NCI-H2029 (cell line): ENCODE measurements at regions not wholly inside any gene's neighbourhood (a gene's known extent, or its start where the extent isn't known, plus 50 kb on each side); places are given as distances from the start of the nearest gene placed in this dataset.

Experiments used
- DNase-seq: peaks from one replicate; lab custom pipeline; 2025; lab: John Stamatoyannopoulos, UW

DNA sequence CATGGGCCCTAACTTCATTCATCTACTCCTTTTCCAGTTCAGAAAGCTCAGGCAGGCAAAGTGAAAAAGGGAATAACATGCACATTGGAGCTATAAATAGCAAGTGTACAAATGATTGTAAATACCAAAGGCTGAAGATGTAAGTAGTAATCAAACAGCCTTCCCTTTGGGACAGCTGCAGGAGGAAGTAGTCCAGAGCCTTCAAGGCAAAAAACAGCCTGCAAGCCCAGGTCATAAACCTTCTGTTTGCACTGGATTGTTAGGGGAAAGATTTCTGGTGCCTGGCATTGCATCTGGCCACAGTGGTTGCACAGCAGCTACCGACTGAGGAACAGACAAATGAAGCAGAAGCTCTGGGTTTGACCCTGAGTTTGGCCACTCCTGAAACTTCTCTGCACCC is 98.6 kb upstream of the PMFBP1 start:
- DNase-seq = no peak

DNA sequence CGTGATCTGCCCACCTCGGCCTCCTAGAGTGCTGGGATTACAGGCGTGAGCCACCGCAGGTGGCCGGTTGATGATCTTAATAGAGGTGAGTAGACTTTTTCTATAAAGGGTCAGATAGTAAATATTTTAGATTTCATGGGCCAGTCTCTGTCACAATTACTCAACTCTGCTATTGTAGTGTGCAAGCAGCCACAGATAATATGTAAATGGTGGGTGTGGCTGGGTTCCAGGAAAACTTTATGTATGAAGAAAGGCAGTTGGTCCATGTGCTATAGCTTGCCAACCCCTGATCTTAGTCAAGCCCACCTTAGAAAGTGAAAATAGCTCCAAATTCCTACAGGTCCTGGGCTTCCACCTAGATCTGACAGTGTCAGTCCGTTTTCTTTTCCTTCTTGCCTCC is 94.9 kb upstream of the PMFBP1 start:
- no peak for DNase-seq

DNA sequence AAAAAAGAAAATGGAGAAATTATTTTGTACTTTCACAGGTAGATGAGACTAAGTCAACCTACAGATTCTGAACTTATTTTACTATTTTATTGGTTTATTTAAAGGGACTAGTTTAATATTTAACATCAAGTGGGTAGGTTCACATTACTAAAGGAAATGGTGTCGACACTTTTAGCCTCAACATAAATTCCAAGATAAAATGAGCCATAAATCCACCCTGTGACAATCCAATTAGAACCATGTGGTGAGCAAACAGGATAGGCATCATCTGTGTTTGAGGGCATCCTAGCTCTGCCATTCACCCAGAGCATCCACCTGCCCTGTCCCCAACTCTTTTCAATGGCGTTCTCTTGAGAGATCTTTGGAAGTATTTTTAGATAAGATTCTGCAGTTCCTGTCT is 92.8 kb upstream of the PMFBP1 start:
- no peak for DNase-seq

DNA sequence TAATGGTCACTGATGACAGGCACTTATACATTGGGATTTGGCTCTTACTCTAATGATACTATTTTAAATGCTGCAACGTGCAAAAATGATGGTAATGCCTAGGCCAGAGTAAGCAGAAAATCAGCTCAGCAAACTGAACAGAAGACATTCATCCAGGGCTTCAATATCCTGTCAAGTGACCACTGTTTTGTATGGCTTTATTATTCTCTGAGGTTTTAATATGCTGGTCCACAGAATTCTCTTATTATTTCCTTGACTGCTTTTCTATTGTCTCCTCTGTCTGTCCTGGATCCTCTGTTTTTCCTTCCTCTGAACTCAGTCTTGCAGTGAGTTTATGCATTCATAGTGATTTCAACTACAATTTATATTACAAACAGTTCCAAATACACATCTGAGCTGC is 90.8 kb upstream of the PMFBP1 start:
- DNase-seq = no peak

DNA sequence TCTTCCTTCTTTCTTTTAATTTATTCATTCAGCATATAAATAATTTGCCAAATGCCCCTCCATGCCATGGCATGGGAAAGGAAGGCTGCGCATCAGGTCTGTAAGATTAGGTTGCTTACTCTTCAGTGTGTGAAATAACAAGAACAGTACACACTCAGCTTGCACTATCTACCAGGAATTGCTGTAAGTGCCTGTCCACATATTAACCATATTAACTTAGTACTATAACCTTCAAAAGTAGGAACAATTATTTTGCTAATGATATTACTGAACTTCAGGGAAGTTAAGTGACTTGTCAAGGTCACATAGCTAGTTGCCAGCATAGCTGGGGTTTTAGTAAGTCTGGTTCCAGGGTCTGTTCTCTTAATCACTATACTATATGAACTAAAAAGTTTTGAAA is 89.2 kb upstream of the PMFBP1 start:
- no peak for DNase-seq

DNA sequence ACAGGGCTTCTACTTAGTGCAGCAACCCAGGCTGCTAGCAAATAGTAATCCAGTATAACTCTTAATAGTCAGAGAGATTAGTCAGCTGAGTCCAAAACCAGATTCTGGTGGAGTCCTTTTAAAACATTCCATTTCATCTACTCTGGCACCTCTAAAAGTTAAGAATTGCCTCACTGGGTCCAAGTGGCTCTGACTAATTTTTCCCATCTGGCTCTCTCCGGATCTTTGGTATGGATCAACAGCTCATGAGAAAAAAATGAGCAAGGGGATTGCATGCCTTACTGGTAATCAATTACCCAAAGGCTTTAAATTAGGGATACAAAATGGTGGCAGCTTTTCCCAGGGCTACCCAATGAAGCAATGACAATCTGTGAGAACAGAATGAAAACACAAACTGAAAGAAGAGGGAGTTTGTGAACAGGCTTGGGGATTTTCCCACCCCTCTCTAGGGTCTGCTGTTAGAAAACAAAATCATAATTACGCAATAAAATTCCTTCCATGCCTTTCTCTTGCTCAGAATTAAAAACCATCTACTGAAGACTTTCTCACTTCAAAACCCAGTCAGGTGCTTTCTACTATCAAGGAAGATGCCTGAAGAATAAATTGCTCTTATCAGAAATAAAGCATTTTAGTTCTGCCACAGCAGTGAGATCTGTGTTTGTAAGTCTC is 84.6 kb upstream of the PMFBP1 start:
- DNase-seq = no peak

DNA sequence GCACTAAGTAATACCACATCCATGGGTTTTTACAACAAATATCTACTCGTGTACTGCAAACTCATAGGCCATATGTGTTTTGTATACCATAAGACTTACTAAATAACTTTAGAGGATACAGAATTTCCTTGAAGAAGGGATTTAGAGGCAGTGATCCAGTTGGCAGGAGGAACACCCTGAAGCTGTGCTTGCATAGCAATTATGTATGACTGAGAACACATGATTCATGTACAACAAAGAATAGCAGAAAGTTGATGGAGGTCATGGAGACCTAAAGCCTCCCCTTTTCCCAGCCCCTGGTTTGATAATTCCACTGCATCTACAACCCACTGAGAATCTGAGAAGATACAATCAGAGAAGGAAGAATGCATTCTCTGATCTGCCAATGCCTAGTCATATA is 83.8 kb upstream of the PMFBP1 start:
- no peak for DNase-seq

DNA sequence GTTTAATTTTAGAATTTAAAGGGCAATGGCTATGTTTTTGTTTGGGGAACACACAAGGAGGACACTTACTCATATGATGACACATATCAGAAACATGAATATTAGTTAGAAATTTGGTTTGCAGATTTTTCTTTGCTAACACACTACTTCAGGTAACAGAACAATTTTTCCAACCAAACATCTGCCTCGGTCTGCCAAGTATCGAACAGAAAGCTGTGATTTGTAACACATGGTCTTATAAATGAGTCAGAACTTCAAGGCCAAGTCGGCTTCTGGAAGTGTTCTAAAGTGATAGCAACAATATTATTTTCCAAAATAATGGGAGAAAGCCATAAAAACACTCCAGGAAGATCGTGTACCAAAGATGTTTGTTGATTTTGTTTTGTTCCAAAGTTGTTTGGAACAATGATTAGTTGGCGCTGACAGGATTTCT is 75.9 kb upstream of the PMFBP1 start:
- no peak for DNase-seq

DNA sequence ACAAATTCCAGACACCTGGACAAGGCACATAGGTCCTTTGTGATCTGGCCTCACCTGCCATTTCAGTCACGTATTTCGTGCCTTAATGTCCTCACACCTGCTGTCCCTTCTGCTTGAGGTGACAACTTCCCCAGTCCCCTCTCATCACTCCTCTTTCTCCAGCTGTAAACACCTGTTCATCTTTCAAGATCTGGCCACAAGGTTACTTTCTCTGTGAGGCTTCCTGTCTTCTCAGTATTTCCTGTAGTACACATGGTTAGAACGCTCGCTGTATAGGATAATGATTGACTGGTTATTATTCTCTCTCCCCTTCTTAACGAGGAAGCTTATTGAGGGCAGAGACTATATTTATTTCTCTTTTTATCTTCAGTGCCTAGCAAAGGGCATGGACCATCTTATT is 74.5 kb upstream of the PMFBP1 start:
- DNase-seq = no peak

DNA sequence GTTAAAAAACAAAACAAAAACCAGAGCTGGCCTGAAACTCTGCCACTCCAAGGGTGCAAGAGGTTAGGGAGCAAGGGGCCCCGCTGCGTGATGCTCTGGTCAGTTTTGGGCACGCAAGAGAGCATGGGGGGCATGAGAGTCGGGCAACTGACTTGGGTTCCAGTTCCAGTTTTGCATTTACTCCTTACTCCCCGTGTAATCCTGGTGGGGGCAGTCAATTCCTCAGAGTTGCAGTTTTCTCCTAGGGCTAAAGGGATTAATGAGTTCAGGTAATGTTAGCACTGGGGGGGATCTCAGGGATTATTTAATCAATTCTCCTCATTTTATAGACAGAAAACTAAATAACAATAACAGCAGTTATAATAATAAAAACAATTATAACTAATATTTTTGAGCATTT is 72.9 kb upstream of the PMFBP1 start:
- no peak for DNase-seq

DNA sequence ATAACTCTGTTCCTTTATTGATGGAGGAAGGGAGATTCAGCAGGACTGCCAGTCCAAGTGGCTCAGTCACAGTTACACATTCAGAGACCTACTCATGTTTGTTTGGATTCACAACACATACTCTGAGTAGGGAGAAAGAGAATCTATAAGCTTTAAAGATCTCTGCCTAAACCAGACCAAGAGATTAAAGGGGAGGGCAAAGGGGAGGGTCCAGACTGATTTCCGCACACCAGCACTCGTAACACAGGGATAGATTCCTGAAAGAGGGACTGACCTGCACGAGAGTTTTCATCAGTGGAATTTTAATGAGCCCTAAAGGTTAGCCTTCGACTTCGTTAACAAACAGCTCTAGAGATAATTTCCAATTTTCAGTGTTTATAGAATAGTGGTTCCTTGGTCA is 71.7 kb upstream of the PMFBP1 start:
- no peak for DNase-seq

DNA sequence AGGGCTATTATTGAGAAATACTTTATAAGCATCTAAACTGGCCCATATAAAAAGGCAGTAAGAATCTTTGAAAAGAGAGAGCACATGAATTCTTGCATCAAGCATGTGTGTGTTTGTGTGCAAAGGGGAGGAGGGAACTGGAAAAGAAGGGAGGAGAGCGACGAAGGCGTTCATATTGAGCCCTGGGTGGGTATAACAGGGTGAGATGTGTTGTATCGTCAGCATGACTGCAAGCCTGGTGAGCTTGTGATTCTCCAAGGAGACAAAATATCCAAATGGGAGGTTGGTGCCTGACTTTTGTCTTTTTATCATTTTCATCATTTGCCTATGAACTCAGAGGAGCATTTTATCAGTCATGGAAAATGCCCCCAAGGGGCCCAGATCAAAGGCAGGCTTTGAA is 70.8 kb upstream of the PMFBP1 start:
- no peak for DNase-seq

DNA sequence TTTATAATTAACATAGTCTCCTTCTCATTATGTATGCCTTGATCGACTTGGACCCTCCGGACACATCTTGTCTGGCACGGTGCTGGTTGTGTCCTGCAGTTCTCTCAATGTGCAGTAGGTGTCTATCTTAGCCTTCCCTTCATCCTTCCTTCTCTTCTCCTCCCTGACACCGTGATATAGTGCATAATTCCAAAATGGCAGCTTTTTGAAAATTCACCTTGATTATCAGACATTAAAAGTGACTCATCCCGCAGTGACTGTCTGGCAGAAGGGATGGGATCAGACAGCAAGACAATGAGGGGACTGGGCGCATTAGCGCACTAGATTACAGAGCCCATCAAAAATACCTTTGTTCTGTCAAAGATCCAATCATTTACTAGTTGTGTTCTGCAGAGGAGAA is 70.0 kb upstream of the PMFBP1 start:
- peak; percentile 3 for DNase-seq

DNA sequence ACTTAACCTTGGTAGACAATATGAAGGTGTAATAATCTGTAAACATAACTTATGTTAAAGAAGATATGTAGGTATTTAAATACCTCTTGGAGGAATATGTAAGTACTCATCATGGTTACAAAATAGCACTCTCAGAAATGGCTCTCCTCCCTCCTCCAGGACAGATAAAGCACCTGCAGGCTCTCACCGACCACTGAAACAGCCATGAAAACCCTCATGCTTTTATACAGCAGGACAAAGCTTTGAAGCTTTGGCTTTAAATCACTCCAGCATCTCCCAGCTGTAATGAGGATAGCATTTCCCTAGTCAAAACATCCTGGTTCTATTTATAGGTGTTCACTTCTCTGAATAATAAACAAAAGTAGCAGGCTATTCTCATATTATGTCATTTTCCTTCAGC is 69.1 kb upstream of the PMFBP1 start:
- DNase-seq = peak; percentile 26

DNA sequence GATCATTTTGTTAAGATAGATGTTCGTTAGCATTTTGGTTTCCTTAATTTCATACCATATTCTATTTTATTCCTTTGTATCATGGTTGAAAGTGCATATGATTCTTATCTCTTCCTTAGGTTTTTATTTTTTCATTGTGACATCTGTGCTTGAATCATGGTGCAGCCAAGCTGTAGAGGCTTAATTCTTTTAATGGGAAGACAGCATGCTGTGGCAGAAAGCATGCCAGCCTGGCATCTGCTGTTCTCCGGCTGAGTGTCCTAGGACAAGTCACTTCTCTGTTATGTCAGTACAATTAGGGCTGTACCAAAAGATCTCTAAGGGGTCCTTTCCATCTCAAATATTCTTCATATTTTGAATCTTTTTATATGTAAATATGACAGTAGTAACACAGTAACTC is 68.5 kb upstream of the PMFBP1 start:
- no peak for DNase-seq

DNA sequence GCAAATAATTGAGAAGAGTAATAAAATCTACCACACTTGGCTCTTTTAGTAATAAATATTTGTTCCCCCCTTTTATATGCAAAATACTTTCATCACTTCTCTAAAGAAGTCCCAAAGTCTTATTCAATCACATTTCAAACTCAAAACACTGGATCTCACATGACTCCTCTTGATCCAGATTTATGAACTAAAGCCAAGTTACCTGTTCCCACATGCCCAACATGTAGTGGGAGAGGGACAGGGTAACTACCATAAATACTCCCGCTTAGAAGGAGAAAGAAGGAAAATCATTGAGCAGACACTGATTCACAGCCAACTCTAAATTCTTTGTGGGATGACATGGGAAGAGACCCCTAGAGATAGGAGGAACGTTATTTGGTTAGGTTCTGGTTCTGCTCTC is 64.9 kb upstream of the PMFBP1 start:
- no peak for DNase-seq

DNA sequence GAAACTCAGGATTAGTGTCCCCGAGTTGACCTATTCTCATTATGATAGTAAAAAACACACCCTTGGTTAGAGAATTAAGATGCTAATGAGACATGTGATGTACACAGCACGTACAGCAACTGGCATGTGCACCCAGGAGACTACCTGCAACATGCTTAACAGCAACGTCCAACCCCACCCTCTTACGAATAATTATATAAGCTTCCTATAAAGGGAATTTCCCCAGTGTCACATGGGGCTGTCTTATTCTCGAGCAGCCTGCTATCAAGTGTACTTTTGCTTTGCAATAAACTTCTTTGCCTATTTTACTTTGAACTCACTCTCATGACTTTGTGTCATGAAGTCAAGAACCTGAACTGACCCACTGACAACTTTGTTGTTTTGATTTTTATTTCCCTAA is 62.4 kb upstream of the PMFBP1 start:
- DNase-seq = no peak

DNA sequence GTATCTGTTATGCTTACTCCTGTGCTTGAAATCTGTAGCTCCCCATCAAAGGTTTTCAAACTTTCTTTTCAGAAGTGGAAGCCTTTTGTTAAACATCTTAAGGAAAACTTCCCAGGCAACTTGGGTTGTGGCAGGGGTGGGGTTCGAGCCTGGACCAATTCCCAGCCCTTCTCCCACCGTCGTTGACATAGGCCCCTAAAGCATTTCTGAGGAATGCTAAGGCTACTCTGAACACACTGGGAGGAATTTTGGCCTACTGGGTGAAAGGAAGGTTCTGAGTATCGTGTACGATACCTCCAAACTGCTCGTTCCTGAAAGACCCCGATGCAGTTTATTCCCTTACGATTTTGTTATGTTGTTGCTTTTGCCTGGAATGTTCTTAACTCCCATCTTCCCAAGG is 56.1 kb upstream of the PMFBP1 start:
- DNase-seq = no peak

DNA sequence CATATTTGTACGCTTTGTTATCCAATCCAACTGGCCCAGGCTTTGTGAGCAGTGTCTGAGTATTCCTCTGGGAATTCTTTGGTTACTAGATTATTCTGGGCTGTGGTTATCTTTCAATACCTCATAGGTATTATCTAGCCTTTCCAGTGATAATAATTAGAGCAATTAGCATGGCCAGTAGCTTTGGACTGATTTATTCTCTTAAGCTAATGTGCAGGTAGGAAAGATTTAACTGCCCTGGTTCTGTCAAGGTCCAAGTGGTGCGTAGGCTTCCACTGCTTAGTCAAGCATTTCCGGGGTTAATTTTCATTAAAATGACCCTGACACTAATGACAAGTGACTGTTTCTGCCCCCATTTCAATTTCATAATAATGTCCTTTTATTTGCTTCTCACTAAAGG is 54.2 kb upstream of the PMFBP1 start:
- DNase-seq = no peak

DNA sequence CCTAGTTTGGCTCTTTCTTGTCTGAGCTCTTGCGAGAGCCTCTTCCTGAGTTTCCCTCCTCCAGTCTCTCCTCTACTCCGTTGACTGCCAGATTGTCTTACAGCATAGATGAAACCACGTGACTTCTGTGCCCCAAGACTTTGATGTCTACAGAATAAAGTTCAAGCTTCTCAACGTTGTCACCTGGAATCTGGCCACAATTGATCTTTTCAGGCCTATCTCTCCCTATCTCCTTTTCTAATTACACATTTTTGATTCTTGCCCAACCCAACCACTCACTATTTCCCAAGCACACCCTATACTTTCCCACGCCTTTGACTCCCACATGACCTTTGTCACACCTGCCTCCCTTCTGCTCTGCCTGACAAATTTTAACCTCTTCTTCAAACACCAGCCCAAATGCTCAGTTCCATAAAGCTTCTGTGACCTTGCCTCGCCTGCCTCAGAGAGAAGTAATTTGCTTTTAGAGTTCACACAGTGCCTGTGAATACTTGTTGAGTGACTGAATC is 52.4 kb upstream of the PMFBP1 start:
- DNase-seq = no peak

DNA sequence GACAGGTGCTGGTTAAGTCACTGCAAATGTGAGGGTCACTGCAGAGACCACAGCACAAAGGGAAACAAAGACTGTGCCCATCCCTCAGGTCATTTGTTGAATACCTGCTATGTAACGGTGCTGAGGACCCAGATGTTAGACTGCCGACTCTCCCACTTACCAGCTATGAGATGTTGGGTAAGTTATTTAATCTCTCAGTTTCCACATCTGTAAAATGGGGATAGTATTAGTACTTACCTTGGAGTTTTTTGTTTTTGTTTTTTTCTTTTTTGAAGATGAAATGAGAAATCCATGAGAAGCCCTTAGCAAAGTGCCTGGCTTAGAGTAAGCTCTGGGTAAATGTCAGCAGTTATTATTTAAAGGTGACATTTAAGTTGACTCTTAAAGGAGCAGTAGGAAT is 50.5 kb upstream of the PMFBP1 start:
- DNase-seq = no peak
